ENCODE measurements at regions not wholly inside any gene's neighbourhood (a gene's known extent, or its start where the extent isn't known, plus 50 kb on each side); places are given as distances from the start of the nearest gene placed in this dataset.

DNA sequence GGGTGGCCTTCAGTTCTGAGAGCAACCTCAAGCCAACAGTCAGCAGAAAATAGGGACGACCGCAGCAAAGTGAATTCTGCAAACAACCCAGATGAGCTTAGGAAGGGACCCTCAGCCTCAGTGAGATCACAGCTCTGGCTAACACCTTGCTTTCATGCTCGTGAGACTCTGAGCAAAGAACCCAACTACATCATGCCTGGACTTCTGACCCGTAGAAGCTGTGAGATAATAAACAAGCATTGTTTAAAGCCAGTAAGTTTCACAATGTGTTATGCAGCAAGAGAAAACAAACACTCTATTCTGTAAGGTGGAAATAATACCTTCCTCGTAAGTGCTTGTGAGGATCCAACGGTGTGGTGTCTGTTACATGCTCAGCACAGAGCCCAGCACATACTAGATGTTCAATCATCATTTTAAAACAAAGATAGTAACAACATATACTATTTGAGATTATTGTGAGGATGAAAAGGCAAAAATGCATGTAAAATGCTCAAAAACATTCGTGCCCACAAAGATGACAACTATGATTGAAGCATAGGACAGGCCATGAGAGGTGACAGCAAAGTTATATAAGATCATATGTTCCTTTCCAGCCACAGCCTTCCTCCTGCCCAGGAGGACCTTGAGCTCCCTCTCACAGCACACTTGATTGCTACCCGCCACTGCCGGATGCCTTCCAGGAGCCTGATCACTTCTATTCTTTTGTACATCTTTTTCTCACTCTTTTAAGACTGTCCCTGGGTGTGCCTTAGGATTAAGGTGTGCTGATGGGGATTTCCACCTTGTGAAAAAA lies 433.3 kb downstream of the BUD13 start:
- TF ChIP-seq, protein P1, sequence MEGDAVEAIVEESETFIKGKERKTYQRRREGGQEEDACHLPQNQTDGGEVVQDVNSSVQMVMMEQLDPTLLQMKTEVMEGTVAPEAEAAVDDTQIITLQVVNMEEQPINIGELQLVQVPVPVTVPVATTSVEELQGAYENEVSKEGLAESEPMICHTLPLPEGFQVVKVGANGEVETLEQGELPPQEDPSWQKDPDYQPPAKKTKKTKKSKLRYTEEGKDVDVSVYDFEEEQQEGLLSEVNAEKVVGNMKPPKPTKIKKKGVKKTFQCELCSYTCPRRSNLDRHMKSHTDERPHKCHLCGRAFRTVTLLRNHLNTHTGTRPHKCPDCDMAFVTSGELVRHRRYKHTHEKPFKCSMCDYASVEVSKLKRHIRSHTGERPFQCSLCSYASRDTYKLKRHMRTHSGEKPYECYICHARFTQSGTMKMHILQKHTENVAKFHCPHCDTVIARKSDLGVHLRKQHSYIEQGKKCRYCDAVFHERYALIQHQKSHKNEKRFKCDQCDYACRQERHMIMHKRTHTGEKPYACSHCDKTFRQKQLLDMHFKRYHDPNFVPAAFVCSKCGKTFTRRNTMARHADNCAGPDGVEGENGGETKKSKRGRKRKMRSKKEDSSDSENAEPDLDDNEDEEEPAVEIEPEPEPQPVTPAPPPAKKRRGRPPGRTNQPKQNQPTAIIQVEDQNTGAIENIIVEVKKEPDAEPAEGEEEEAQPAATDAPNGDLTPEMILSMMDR (IDR thresholded peaks at IDR 0.05), result no peak
- no peak for TF ChIP-seq POLR2A (IDR thresholded peaks at IDR 0.05)
